Glomerular endothelial cell (primary cell): ENCODE measurements at regions not wholly inside any gene's neighbourhood (a gene's known extent, or its start where the extent isn't known, plus 50 kb on each side); places are given as distances from the start of the nearest gene placed in this dataset.
"Not testable (repeated sequence)": the region's sequence is repeated elsewhere in the genome, so short reads cannot be mapped to it uniquely, and the experiment has no call there.

Source experiments
- DNase-seq: peaks from one replicate; pipeline ENCODE4 v3.0.0-alpha.2; 2011; ENCODE audit warnings: low read depth, low spot score; ENCODE audit errors: extremely low read depth

GRCh38 chr4:54993473-54994026, 131.8 kb downstream of the KDR start:
- not testable (repeated sequence) for DNase-seq

- DNase-seq: no peak
Observed at GRCh38 chr4:54992266-54992665, 133.1 kb downstream of the KDR start.

- no peak for DNase-seq
Observed at GRCh38 chr4:54988655-54989054, 136.7 kb downstream of the KDR start.

GRCh38 chr4:54986095-54986846, 139.1 kb downstream of the KDR start:
- no peak for DNase-seq

GRCh38 chr4:54976682-54977081, 148.7 kb downstream of the KDR start:
- no peak for DNase-seq

- no peak for DNase-seq
Observed at GRCh38 chr4:54976031-54976430, 149.4 kb downstream of the KDR start.

GRCh38 chr4:54973784-54974183, 151.6 kb downstream of the KDR start:
- no peak for DNase-seq

- DNase-seq: peak; percentile 56
Observed at GRCh38 chr4:54971474-54971950, 153.9 kb downstream of the KDR start.

- DNase-seq: no peak
Observed at GRCh38 chr4:54967289-54967688, 158.1 kb downstream of the KDR start.

GRCh38 chr4:54961357-54961975, 163.9 kb downstream of the KDR start:
- no peak for DNase-seq

GRCh38 chr4:54959651-54960116, 165.7 kb downstream of the KDR start:
- no peak for DNase-seq

GRCh38 chr4:54959131-54959530, 166.3 kb downstream of the KDR start:
- no peak for DNase-seq

- no peak for DNase-seq
Observed at GRCh38 chr4:54958236-54958635, 167.2 kb downstream of the KDR start.

- no peak for DNase-seq
Observed at GRCh38 chr4:54954656-54955388, 170.6 kb downstream of the KDR start.

- DNase-seq: no peak
Observed at GRCh38 chr4:54946741-54947140, 178.7 kb downstream of the KDR start.

- DNase-seq: no peak
Observed at GRCh38 chr4:54945838-54946237, 179.6 kb downstream of the KDR start.

- DNase-seq: no peak
Observed at GRCh38 chr4:54942721-54943120, 182.7 kb downstream of the KDR start.

- DNase-seq: peak; percentile 91
Observed at GRCh38 chr4:54941994-54942552, 183.3 kb downstream of the KDR start.

GRCh38 chr4:54940996-54941865, 184.2 kb downstream of the KDR start:
- DNase-seq: no peak

GRCh38 chr4:54937501-54937900, 187.9 kb downstream of the KDR start:
- no peak for DNase-seq
